Limb (tissue), 2 donors: ENCODE measurements at regions not wholly inside any gene's neighbourhood (a gene's known extent, or its start where the extent isn't known, plus 50 kb on each side); places are given as distances from the start of the nearest gene placed in this dataset.

Experiments
- DNase-seq, 2 donors: peaks; one replicate each; pipeline ENCODE4 v3.0.0-alpha.2; 2016; ENCODE audit errors: extremely low spot score in 2 of 2

DNA sequence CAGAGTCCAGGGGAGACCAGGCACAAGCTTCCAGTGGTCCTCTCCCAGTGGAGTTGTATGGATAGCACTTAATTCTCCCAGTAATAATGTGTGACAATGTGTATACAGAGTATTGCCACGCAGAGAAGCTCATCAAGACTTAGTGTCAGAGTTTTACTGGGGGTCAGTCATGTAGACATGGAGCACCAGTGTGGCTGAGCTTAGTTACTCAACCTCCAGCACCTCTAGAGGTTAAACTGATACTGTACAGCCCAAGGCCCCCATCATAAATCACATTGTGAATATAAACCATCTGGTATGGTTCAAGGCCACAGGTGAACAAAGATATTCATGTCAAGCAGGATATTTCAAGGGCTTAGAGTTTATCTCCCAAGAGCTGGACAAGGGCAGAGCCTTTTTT is 378.1 kb upstream of the TMPO start:
- DNase-seq: no peak

DNA sequence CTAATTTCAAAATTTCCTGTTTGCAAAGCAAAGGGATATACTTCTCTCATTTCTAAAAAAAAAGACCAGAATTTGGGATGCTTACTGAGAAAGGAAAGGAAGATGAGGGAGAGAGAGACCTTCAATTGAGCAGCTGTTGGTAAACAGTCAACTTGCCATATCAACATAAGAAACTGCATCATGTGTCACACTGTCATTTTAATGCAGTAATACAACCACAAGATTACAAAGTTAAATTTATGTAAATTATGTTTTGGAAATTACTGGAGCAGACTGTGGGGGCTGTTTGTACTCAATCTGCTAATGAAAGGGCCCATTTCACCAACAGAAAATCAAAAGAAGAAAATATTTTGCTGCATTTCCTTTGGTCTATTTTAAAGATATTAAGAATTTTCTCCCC is 370.4 kb upstream of the TMPO start:
- no peak for DNase-seq

DNA sequence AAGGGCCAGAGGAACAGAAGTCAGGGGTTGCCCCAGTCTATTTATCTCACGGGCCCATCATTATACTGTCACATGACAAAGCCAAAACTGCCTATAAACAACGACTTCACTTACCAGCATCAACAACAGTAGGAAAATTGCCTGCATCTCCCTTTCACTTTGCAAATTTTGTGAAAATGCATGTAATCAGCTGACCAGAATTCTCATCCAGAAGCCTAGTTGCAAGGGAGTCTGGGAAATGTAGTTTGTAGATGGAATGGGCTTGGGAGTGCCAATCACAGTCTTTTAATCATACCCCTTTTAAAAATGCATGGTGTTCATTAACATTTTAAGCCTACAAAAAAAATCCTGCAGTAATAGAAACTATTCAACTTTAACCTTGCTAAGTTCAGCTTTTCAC is 369.3 kb upstream of the TMPO start:
- DNase-seq: no peak

DNA sequence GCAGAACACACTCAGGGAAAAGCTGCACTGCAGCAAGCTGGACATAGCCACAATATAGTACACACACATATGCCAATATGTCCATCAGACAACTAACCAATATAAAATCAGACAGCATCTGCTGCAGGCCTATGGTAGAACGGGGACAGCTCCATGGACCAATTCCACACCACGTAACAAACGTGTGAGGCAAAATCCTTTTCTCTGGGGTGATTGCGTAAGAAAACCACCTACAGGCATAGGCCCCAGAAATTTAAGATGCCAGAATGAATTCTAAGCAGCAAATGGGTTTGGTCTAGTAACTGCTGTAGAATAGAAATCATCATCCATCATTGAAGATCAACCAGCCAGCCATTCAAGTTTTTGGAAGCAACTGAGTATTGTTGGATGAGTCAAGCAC is 368.9 kb upstream of the TMPO start:
- DNase-seq: no peak

DNA sequence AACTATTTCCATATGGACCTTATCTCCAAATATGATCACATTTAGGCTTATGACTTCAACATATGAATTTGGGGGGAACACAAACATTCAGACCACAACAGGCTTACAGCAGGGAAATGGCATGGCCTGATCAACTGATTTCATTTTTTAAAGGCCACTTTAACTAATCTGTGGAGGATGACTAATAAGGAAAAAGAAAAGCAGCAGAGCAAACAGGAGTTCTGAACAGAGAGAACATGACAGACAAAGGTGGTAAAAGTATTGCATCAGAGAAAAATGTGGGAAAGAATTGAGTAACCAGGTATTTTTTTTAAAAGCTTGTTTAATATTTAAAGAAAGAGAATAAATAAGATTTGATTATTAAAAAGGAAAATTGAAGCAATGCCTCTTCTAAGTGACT is 366.1 kb upstream of the TMPO start:
- no peak for DNase-seq

DNA sequence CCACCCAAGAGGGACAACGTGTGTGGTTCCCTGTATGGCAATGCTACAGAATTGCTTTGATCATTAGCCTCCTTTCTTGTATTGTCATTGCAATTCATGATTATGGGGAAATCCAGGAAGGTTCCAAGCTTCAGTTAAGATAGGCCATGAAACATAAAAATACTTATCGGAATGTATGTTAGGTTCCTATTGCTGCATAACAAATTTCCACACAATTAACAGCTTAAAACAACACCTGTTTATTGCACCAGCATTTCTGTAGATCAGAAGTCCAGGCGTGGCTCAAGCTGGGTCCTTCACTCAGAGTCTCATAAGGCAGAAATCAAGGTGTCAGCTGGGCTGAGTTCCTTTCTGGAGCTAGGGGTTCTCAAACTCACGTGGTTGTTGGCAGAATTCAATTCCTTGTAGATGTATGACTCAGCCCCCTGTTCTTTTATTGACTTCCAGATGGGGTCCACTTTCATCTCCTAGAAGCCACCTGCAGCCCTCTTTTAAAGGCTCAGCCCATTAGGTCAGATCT is 365.6 kb upstream of the TMPO start:
- DNase-seq: no peak

DNA sequence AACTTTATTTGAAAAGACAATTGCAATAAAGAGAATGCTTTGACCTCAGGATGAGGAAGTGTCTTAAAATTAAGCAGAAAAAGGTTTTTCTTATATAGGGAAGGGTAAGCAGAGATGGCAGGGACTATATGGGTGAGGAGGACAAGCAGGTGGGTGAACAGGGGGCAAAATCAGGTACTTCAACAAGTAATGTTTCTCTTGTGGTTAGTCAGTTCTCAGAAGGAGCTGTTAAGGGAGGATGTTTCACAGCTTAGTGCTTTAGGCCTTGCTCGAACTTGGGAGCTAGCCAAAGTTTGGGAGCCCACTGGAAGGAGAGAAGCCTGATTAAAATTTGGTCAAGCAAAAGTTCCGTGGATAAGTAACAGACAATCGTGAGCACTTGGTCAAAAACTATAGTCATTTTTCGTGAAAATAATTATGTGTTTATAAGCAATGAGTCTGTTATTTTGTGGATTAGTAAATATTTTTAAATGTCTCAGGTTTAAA is 364.2 kb upstream of the TMPO start:
- DNase-seq: no peak

DNA sequence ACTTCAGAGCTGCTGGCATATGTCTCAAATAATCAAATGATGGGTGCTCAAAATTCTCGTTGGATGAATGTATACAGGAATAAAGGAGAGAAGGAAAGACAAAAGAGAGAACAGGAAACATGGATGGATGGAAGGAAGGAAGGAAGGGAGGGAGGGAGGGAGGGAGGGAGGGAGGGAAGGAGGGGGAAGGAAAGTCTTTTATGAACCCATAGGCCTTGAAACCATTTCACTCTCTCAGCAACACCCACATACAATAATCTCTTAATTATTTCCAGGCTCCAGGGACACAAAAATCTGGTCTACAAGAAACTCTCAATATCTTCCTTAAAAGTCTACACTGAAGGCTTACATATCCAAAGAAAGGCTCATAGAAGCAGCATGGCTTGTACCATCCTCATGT is 363.4 kb upstream of the TMPO start:
- DNase-seq: no peak

DNA sequence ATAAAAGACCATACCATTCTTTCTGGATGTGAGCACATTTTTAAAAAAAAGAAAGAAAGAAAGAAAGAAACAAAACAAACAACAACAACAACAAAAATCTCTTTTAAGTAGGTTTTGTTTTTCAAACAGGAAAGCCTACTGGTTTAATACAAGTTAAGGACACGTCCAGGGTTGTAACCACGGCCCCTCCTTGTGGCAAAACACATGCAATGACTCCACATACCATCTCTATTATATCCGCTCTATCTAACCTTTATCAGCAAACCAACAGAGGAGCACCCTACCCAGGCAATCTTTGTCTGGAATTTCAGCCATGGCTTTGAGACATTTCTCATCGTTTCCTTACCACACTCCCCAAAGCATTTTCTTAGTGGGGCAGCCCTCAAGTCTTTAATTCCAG is 360.5 kb upstream of the TMPO start:
- DNase-seq: peak; percentile 24 to 43

DNA sequence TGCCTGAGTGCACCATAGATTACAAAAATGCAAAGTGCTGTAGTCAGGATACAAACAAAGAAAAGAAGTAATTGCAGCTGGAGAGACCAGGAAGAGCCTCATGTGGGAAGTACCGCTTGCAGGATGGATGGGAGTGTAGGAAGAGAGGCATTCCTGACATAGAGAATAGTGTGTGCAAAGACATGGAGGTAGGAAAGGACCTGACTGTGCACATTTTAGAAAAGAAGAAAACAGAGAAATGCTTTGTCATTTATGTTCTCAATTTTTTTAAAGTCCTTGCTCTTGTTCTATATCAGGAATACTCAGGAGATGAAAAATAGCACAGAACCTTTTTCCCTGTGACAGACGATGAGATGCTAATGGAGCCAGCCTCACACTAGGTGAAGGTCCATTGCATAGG is 358.7 kb upstream of the TMPO start:
- no peak for DNase-seq

DNA sequence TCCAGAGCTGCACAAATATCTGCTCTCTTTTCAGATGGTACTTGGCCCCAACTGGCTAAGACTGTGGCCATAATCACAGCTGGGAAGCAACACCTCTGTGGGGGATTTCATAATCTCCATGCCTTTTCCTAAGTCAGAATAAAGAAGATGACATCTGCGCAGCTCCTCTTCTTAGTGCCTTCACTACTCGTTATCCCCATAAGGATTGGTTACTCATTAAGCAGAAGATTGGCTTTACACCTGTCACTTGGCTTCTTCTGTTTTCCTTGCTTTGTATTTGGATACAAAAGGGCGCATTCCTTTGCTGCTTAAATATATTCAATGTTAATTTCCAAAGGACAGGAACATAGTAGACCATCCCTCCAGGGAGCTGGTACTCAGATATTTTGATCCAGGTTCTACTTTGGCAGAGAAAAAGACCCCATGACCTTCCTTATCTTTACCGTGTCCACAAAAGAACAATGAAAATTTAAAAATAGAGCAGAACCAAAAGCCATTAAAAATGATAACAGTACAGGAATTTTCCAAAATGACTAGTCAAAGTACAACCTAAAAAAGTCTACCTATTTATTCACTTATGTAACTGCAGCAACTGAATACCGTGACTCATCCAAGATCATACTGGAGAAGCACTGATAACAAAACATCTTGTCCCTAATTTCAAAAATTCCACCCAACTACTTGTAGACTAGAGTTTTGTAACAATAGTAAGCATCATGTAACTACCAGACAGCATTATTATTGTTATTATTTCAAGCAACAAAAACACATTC is 352.3 kb upstream of the TMPO start:
- DNase-seq: no peak

DNA sequence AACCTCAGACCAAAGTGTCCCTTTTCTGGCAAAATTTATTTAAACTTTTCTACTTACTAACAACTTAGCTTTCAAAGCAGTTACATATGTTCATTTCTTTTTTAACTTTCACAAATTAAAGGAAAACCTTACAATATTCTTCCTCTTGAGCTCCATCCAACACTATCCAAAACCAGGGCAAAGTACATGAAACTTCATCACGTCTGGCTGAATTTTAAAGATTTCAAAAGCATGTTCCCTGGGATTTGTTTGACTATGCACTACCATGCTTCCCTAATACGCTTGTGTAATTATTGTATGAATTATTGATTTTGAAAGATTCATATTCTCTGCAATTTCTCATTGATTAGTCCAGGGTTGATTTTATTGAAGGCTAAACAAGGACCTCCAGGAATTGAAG is 343.1 kb upstream of the TMPO start:
- DNase-seq: no peak

DNA sequence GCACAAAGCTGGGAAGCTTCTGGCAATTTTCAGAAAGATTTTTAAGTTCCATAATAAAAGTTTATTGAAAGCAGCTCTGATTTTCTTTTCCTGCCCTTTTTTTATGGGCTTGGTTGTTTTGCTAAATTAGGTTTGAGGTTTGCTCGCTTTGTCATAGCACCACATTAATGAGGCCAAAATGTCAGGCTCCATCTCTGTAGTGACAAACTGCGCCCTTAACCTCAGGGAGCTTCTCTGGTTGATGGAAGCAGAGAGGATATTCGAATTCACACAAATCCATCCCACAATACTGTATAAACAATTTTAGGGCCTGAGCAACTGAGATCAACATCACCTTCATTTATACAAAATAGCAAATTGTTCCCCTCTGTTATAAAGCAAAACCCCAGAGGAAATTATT is 342.6 kb upstream of the TMPO start:
- no peak for DNase-seq

DNA sequence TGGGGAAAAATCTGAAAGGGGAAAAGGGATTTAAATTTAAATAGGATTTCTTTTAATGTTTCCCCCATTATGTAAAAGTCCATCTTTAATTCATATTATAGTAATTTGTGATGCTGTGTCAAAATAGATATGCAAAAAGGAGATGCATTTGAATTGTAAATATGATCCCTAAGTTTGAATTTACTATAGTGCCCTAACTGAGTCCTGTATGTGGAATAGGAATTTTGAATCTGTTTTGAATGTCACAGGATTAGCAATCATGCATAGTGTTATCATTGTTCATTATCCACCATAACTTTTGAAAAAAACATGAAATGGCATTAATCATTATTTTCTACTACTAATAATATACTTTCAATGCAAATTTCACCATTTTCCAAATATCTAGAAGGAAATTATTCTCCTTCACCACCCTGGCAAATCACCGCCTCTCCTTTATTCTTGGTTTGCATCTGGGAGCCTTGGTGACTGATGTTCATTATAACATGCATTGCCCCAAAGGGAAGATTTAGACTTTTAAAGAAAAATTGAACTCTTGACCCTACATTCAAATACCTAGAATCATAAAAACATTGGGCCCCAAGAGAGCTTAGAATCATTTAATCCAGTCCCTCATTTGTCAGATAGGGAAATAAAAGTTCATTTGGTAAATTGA is 341.5 kb upstream of the TMPO start:
- no peak for DNase-seq

DNA sequence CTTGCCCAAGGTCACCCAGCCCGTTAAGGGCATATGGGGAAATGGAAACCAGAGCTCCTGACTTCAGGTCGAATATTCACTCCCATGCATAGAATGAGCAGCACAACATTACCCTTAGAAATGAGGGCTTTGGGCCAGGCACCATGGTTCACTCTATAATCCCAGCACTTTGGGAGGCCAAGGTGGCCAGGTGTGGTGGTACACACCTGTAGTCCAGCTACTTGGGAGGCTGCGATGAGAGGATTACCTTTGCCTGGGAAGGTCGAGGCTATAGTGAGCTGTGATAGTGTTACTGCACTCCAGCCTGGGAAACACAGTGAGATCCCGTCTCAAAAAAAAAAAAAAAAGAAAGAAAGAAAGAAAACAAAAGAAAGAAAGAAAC is 341.0 kb upstream of the TMPO start:
- no peak for DNase-seq

DNA sequence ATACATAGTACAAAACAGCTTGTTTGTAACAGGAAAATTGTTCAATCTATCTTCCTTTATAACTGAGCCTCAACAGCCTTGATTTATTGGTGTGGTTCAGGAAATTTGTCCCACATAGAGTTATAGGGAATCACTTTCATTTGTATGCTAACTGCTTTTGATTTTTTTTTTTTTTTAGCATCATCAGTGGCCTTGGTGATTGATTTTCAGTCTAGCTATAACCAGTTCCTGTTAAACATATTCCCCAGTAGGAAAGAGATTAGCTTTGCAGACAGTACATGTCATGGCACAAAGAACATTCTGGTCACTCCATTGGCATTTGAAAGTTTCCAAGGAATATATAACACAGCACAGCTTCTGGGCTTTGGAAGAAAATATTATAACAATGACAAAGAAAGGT is 337.3 kb upstream of the TMPO start:
- no peak for DNase-seq

DNA sequence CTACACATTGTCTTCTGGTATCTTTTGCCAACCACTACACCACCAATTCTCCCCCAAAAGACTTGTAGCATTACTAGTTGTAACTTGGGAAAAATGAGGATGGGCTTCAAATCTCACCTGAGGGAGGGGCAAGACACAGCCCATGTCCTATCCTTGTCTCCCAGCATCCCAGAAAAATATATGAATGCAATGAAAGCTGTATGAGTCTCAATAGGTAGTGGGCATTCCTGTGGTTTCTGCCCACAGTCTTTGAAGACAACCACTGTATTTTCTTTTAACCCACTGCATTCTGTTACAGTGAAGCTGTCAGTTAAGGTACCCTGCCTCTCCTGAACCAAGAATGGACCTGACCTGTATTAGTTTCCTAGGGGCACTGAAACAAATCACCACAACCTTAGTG is 336.2 kb upstream of the TMPO start:
- no peak for DNase-seq

DNA sequence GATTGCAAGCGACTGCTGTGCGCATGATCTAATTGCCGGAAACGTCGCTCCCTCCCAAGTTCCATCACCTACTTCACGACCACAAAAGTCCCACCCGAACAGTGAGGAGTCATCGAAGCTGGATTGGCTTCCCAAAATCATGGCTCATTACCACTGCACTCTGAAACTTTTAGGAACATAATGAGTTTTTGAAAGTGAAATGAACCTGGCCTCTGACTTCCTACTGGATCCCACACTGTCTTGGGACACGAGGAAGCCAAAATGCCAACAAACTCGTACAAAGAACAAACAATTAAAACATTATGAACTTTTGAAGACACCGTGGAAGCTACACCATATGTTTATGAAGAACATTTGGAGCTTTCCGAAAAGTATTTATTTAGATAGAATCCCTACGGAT is 334.8 kb upstream of the TMPO start:
- no peak for DNase-seq

DNA sequence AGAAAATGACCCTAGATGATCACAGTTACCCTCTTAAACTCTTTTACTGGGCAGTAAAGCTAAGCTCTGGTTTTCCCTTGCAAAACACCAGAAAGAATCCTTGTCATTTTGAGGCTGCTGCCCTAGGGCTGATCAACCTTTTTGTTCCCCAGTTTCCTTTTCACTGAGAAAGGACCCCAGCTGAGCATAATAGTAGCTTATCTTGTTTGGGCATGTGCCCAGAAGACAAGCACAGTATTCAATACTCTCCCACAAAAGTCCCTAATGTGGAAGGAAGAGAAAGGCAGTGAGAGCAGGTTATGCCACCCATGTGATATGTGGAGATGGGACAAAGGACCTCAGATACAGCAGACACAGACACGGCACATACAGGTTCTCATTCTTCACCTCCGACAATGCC is 332.6 kb upstream of the TMPO start:
- no peak for DNase-seq

DNA sequence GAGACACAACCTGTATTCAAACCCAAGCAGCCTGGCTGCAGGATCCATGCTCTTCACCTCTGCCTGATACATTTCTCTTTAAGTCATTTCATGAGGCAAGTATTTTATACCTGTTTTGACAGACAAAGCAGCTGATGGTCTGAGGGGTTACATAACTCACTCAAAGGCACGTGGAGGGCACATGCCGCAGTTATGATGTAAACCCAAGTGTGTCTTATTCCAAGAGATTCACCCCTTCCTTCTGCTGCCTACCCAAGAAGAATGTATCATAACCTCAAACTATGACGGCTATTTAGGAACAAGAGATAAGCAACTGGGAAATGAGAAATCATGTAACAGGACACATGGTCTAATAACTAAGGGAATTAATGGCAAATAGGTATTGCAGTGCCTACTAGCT is 329.8 kb upstream of the TMPO start:
- DNase-seq: no peak

DNA sequence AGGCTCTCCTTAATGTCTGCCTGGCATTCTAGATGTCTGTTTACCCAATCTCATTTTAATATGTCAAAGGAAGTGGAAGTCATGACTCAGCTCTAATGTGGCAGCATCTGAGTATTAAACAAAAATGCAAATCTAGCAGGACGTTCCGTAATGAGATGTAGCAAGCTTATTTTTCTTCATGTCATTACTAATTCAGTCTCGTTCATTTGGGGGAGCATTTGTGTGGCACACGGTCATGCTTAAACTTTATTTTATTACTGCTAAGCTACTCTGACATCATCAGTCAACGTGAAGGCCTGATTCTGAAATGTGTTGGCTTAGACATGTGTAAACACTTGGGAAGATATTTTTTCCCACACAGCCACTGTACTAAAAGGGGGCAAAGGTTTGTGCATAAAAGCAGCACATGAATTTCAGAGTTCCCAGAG is 326.7 kb upstream of the TMPO start:
- DNase-seq: no peak

DNA sequence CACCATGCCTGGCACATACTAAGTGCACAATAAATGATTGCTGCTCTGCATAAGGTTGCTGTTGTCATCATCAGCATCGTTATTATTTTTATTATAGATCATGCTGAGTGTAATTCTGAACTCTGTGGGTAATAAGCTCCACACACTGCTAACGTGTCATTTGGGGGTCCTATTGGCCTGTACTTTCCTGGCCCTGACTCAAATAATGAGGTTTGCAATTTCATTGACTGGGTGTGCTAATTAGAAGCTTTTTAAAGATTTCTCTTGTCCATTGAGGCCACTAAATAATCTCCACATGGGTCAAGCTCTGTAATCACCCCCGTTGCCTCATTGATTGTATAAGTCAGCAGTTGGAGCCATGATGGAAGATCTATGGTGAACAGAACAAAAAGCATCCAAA is 320.8 kb upstream of the TMPO start:
- DNase-seq: no peak
